HepG2 (cell line): ENCODE measurements at regions not wholly inside any gene's neighbourhood (a gene's known extent, or its start where the extent isn't known, plus 50 kb on each side); places are given as distances from the start of the nearest gene placed in this dataset.

Experiments
- ATAC-seq: fragments of 200-7000 bp; cut with Tn5 transposase; 3 replicates; pipeline ENCODE4 v1.9.1; 2020; ENCODE audit warnings: mild to moderate bottlenecking, moderate library complexity
- BruUV-seq: library from RNA; stranded (reverse); fragments of 400-500 nt; replicated peaks from 2 replicates; lab custom pipeline; 2021; lab: Mats Ljungman, UMichigan
- CTCF ChIA-PET: fragments of 300-600 bp; formaldehyde crosslinking; extraction: SDS; loops from one replicate; lab custom pipeline; 2021; ENCODE audit warnings: low total read pairs, inconsistent platforms, low intra/inter-chr PET ratio; lab: Yijun Ruan, JAX
- POLR2A ChIA-PET: fragments of 350-600 bp; sonication (Branson Sonifier 250); formaldehyde crosslinking; loops from one replicate; lab custom pipeline; 2020; ENCODE audit warnings: antibody characterized with exemption, inconsistent platforms; lab: Yijun Ruan, JAX
- DNase-seq: peaks from one replicate; pipeline ENCODE4 v3.0.0-alpha.2; 2015; ENCODE audit warnings: low spot score
- FAIRE-seq: peaks from 3 replicates; lab custom pipeline; 2011; peaks lifted over from hg19 to GRCh38; lab: Jason Lieb, UNC
- H2AFZ ChIP-seq: one replicate; pipeline ENCODE4 v1.6.1; 2011; ENCODE audit warnings: low read length, inconsistent platforms
- H3K27ac ChIP-seq: fragments of 300-600 bp; 3 replicates; pipeline ENCODE4 v1.8.0; 2011; ENCODE audit warnings: mixed run types, mild to moderate bottlenecking, mixed read lengths, low read length, inconsistent platforms; ENCODE audit not compliant: insufficient read depth; ENCODE audit errors: extremely low read length
- H3K27me3 ChIP-seq, 2 experiments: fragments of 200-600 bp in 1 of 2; 2 replicates in 1 of 2; 3 replicates in 1 of 2; pipeline versions ENCODE4 v1.6.0 to v1.8.0; 2011; ENCODE audit warnings: low read length in 2 of 2, mild to moderate bottlenecking in 2 of 2, moderate library complexity in 2 of 2, inconsistent platforms in 1 of 2; ENCODE audit not compliant: insufficient read depth in 2 of 2, control insufficient read depth in 1 of 2
- H3K36me3 ChIP-seq, 2 experiments: fragments of 200-600 bp in 1 of 2; replicated peaks in 1 of 2; 2 replicates in 1 of 2; 3 replicates in 1 of 2; pipeline versions ENCODE4 v1.5.1 to v1.8.0; 2011; ENCODE audit warnings: low read length in 2 of 2, inconsistent platforms in 1 of 2; ENCODE audit not compliant: insufficient read depth in 2 of 2, control insufficient read depth in 1 of 2
- H3K4me1 ChIP-seq: 2 replicates; pipeline ENCODE4 v1.5.1; 2012; ENCODE audit warnings: low read length, inconsistent platforms; ENCODE audit not compliant: insufficient read depth
- H3K4me2 ChIP-seq: 2 replicates; pipeline ENCODE4 v1.6.0; 2011; ENCODE audit warnings: low read depth, low read length, inconsistent platforms
- H3K4me3 ChIP-seq, 3 experiments: fragments of 200-600 bp in 1 of 3; sonication (generic), shearing (Covaris generic) in 1 of 3; replicated peaks in 1 of 3; 2 replicates each; pipeline ENCODE4 v1.5.1; 2011 to 2016; ENCODE audit warnings: low read length in 3 of 3, inconsistent platforms in 2 of 3, low read depth in 2 of 3, mild to moderate bottlenecking in 2 of 3, control low read depth in 1 of 3, mixed read lengths in 1 of 3; ENCODE audit not compliant: insufficient read depth in 1 of 3
- H3K79me2 ChIP-seq: one replicate; pipeline ENCODE4 v1.6.1; 2011; ENCODE audit warnings: low read length, inconsistent platforms; ENCODE audit not compliant: insufficient read depth
- H3K9ac ChIP-seq: 2 replicates; pipeline ENCODE4 v1.6.0; 2011; ENCODE audit warnings: mild to moderate bottlenecking, low read depth, low read length, inconsistent platforms; ENCODE audit not compliant: insufficient read depth
- H3K9me3 ChIP-seq: 2 replicates; pipeline ENCODE4 v1.5.1; 2012; ENCODE audit warnings: mild to moderate bottlenecking, low read length
- H4K20me1 ChIP-seq: 2 replicates; pipeline ENCODE4 v1.6.0; 2011; ENCODE audit warnings: inconsistent platforms, mild to moderate bottlenecking, low read length, moderate library complexity; ENCODE audit not compliant: insufficient read depth
- KLF9 ChIP-seq: IDR thresholded peaks from 2 replicates; pipeline ENCODE4 v1.6.1; 2016; ENCODE audit warnings: low read depth
- LRRFIP1 ChIP-seq: sonication (generic); formaldehyde crosslinking; conservative IDR thresholded peaks from 2 replicates; pipeline ENCODE4 v1.4.0; 2020; ENCODE audit warnings: missing genetic modification reagents
- MAF1 ChIP-seq: sonication (generic); formaldehyde crosslinking; IDR thresholded peaks from 2 replicates; pipeline ENCODE4 v1.5.0; 2020; ENCODE audit warnings: missing genetic modification reagents, borderline replicate concordance
- NR0B2 ChIP-seq: sonication (generic); formaldehyde crosslinking; IDR thresholded peaks from 2 replicates; pipeline ENCODE4 v1.4.0; 2020; ENCODE audit warnings: mild to moderate bottlenecking, missing genetic modification reagents
- REPIN1 ChIP-seq: sonication (generic); formaldehyde crosslinking; IDR thresholded peaks from 2 replicates; pipeline ENCODE4 v1.8.0; 2022; ENCODE audit warnings: missing genetic modification reagents, low read depth, mild to moderate bottlenecking, borderline replicate concordance
- RXRA ChIP-seq: sonication (generic); formaldehyde crosslinking; IDR thresholded peaks from 2 replicates; pipeline ENCODE4 v1.5.1; 2020; ENCODE audit warnings: missing genetic modification reagents
- ZFYVE20 ChIP-seq: sonication (generic); formaldehyde crosslinking; IDR thresholded peaks from 2 replicates; pipeline ENCODE4 v1.8.0; 2023; ENCODE audit warnings: low read depth, mild to moderate bottlenecking, moderate library complexity, missing genetic modification reagents, borderline replicate concordance
- ZNF331 ChIP-seq: sonication (generic); formaldehyde crosslinking; IDR thresholded peaks from 2 replicates; pipeline ENCODE4 v1.4.0; 2020; ENCODE audit warnings: missing genetic modification reagents
- ZNF335 ChIP-seq: sonication (generic); formaldehyde crosslinking; IDR thresholded peaks from 2 replicates; pipeline ENCODE4 v1.4.0; 2020; ENCODE audit warnings: missing genetic modification reagents
- WGBS: methylation state at CpG from one replicate; pipeline ENCODE4 v1.1.6; 2017; ENCODE audit warnings: low lambda C conversion rate; 5-methylcytosine and 5-hydroxymethylcytosine counted together
- in situ Hi-C: cut with HindIII; loops from 2 replicates; pipeline ENCODE4 v1.10.0; 2017; ENCODE audit warnings: low pct_unique_long_range_greater_than_20kb; ENCODE audit not compliant: extremely low pct_ligation_motif_present
- intact Hi-C: fragments of 100-400 bp; cut with micrococcal nuclease; formaldehyde crosslinking; loops from one replicate; pipeline ENCODE4 v1.10.0; 2022; ENCODE audit not compliant: unreplicated experiment
- TF ChIP-seq, protein P1 (sequence below): sonication (generic); formaldehyde crosslinking; IDR thresholded peaks from 2 replicates; pipeline ENCODE4 v1.5.1; 2020; ENCODE audit warnings: mild to moderate bottlenecking, missing genetic modification reagents, borderline replicate concordance

DNA sequence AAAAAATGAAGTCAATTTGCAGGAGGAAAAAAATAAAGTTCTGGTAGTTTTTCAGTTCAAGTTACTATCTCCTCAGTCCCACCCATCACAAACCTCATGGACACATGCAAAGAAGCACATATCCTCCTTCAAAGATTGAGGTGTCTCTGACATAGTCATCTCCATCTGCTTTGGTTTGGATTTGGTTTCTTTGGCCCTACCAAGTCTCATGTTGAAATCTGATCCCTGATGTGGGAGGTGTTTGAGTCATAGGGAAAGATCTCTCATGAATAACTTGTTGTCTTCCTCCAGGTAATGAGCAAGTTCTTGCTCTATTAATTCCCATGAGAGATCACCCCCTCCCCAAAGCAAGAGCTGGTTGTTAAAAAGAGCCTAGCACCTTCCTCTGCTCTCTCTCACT is 446.8 kb downstream of the IGSF11 start (continued):
- no peak for TF ChIP-seq RXRA (CRISPR knock-in tag)
- TF ChIP-seq ZNF335 (CRISPR knock-in tag), result no peak

GRCh38 chr3:118593277-118593670 is 441.4 kb downstream of the IGSF11 start:
- no peak for TF ChIP-seq NR0B2 (CRISPR knock-in tag)
- TF ChIP-seq MAF1, result no peak
- TF ChIP-seq, all 625 proteins: peak for 0
- intact Hi-C loops (no loop called here), in situ Hi-C loops (no loop called here)
- CTCF ChIA-PET, result no interaction called here
- FAIRE-seq (no peak), ATAC-seq (no peak), DNase-seq (no peak)
- POLR2A ChIA-PET, result no interaction called here
- no peaks in the 10 kb centered on the region for H3K27me3 ChIP-seq
- H3K4me2 ChIP-seq, result no peak overlapping the region
- H4K20me1 ChIP-seq, result no peaks in the 10 kb centered on the region
- H3K79me2 ChIP-seq, result no peaks in the 10 kb centered on the region
- BruUV-seq, result no TSS peak
- 2% methylated on average over 4 of the region's 4 CpGs for WGBS
- no peak overlapping the region for H3K4me3 ChIP-seq
- H3K9ac ChIP-seq, result no peak overlapping the region
- no peak overlapping the region for H3K27ac ChIP-seq
- no peak overlapping the region for H2AFZ ChIP-seq
- no peaks in the 10 kb centered on the region for H3K36me3 ChIP-seq
- peaks cover 26% of the 10 kb centered on the region for H3K9me3 ChIP-seq
- no peaks in the 10 kb centered on the region for H3K4me1 ChIP-seq

DNA sequence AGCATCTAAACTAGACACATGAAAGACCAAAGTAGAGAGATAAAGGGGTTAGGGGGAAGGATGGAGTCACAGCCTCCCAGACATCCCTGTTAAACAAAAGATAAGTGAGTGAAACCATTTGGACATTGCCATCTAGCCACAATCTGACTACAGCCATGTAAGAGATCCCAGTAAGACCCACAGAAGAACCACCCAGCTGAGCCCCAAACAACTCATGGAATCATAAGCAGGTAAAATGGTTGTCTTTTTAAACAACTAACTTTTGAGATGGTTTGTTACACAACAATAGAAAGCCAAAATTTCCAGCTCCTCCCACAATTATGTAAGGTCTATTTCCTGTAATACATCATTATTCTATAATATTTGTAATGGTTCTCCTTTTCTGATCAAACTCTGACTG is 437.5 kb downstream of the IGSF11 start:
- H3K27ac ChIP-seq, result no peak overlapping the region
- H2AFZ ChIP-seq, result no peak overlapping the region
- no peak overlapping the region for H3K9ac ChIP-seq
- H3K4me3 ChIP-seq, result no peak overlapping the region
- no peak for ATAC-seq
- intact Hi-C loops (no loop called here), in situ Hi-C loops (no loop called here)
- H3K27me3 ChIP-seq, result no peaks in the 10 kb centered on the region
- POLR2A ChIA-PET, result no interaction called here
- no peaks in the 10 kb centered on the region for H3K4me1 ChIP-seq
- TF ChIP-seq, protein P1, sequence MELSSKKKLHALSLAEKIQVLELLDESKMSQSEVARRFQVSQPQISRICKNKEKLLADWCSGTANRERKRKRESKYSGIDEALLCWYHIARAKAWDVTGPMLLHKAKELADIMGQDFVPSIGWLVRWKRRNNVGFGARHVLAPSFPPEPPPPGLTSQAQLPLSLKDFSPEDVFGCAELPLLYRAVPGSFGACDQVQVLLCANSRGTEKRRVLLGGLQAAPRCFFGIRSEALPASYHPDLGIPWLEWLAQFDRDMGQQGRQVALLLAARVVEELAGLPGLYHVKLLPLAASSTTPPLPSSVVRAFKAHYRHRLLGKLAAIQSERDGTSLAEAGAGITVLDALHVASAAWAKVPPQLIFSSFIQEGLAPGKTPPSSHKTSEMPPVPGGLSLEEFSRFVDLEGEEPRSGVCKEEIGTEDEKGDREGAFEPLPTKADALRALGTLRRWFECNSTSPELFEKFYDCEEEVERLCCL (CRISPR knock-in tag), result no peak
- TF ChIP-seq ZFYVE20 (CRISPR knock-in tag) (no peak), LRRFIP1 (CRISPR knock-in tag) (no peak), REPIN1 (no peak), ZNF331 (peak; percentile 64), KLF9 (CRISPR knock-in tag) (no peak)
- TF ChIP-seq, all 625 proteins: peak for 1
- FAIRE-seq (no peak), DNase-seq (no peak)
- BruUV-seq, result no TSS peak
- H3K4me2 ChIP-seq, result no peak overlapping the region
- CTCF ChIA-PET, result no interaction called here
- H4K20me1 ChIP-seq, result no peaks in the 10 kb centered on the region
- no peaks in the 10 kb centered on the region for H3K36me3 ChIP-seq
- H3K9me3 ChIP-seq, result peaks cover 26% of the 10 kb centered on the region
- no peaks in the 10 kb centered on the region for H3K79me2 ChIP-seq
